ENCODE measurements at regions not wholly inside any gene's neighbourhood (a gene's known extent, or its start where the extent isn't known, plus 50 kb on each side); places are given as distances from the start of the nearest gene placed in this dataset.

DNA sequence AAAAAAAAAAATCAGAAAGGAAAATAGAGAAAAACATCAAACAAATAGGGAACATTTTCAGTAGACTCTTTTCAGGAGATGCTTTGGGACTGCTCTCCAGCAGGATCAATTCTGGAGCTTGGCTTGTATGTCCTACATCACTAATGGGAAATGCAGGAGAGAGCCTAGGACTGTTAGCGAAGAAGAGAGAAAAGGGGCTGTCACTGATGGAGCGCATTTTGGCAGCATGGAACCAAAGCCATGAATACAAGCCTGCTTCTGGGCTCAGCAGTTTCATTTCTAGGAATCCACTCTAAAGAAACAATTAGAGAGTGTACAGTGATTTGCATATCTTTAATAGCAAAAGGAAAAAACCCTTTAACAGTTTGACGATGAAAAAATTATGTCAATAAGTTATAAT, 203.9 kb downstream of the NUFIP1 start:
- no peaks in the 10 kb centered on the region for H3K27me3 ChIP-seq (ENCODE audit: control insufficient read depth, insufficient read depth, low read length)
- ATAC-seq (no peak), DNase-seq (no peak)
- no peaks in the 10 kb centered on the region for H3K9me3 ChIP-seq (ENCODE audit: control insufficient read depth, insufficient read depth, low read length)
- no peak overlapping the region for H3K27ac ChIP-seq (ENCODE audit: low read length)
- H3K4me3 Mint-ChIP-seq: no peak overlapping the region
- H3K4me1 ChIP-seq (ENCODE audit: control insufficient read depth, insufficient read depth, low read length): no peaks in the 10 kb centered on the region
- intact Hi-C loops (cut with micrococcal nuclease): no loop called here
- 100% methylated on average over 2 of the region's 3 CpGs for WGBS (ENCODE audit: insufficient coverage)
- H3K4me1 Mint-ChIP-seq: no peaks in the 10 kb centered on the region
- H3K4me3 ChIP-seq (ENCODE audit: low read length): no peak overlapping the region
- no peak overlapping the region for H3K27ac Mint-ChIP-seq
- TF ChIP-seq, protein P1, sequence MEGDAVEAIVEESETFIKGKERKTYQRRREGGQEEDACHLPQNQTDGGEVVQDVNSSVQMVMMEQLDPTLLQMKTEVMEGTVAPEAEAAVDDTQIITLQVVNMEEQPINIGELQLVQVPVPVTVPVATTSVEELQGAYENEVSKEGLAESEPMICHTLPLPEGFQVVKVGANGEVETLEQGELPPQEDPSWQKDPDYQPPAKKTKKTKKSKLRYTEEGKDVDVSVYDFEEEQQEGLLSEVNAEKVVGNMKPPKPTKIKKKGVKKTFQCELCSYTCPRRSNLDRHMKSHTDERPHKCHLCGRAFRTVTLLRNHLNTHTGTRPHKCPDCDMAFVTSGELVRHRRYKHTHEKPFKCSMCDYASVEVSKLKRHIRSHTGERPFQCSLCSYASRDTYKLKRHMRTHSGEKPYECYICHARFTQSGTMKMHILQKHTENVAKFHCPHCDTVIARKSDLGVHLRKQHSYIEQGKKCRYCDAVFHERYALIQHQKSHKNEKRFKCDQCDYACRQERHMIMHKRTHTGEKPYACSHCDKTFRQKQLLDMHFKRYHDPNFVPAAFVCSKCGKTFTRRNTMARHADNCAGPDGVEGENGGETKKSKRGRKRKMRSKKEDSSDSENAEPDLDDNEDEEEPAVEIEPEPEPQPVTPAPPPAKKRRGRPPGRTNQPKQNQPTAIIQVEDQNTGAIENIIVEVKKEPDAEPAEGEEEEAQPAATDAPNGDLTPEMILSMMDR (IDR thresholded peaks at IDR 0.05): no peak
- H3K9me3 Mint-ChIP-seq: no peaks in the 10 kb centered on the region
- no peaks in the 10 kb centered on the region for H3K36me3 Mint-ChIP-seq
- no peaks in the 10 kb centered on the region for H3K36me3 ChIP-seq (ENCODE audit: control insufficient read depth, insufficient read depth, low read length)
- H3K27me3 Mint-ChIP-seq (ENCODE audit: low read depth in 2 of 2): peaks cover 0 to 2% of the 10 kb centered on the region in 2 donors

DNA sequence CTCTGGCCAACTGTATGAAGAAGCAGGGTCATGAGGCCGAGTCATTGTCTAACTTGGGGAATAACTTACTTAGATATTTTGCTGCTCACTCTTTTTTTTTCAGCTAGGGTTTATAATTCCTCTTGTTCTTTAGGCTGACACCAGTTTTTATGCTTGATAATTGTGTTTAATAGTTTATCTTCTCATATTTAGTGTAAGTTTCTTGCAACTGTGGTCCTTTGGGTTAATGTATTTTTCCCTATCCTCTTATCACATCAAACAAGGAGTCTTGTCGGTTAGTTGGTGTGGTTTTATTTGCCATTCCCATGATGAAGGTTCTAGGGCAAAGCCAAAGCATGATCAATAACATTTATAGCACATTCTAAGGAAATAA, 204.6 kb downstream of the NUFIP1 start:
- no peak overlapping the region for H3K4me3 Mint-ChIP-seq
- no peak overlapping the region for H3K27ac ChIP-seq (ENCODE audit: low read length)
- peaks cover 0 to 2% of the 10 kb centered on the region in 2 donors for H3K27me3 Mint-ChIP-seq (ENCODE audit: low read depth in 2 of 2)
- H3K9me3 ChIP-seq (ENCODE audit: control insufficient read depth, insufficient read depth, low read length): no peaks in the 10 kb centered on the region
- H3K4me3 ChIP-seq (ENCODE audit: low read length): no peak overlapping the region
- DNase-seq: no peak
- H3K4me1 ChIP-seq (ENCODE audit: control insufficient read depth, insufficient read depth, low read length): no peaks in the 10 kb centered on the region
- H3K36me3 Mint-ChIP-seq: no peaks in the 10 kb centered on the region
- ATAC-seq: no peak
- no peaks in the 10 kb centered on the region for H3K36me3 ChIP-seq (ENCODE audit: control insufficient read depth, insufficient read depth, low read length)
- no peaks in the 10 kb centered on the region for H3K4me1 Mint-ChIP-seq
- no peaks in the 10 kb centered on the region for H3K9me3 Mint-ChIP-seq
- TF ChIP-seq, protein P1 (IDR thresholded peaks at IDR 0.05): no peak
- H3K27me3 ChIP-seq (ENCODE audit: control insufficient read depth, insufficient read depth, low read length): no peaks in the 10 kb centered on the region
- H3K27ac Mint-ChIP-seq: no peak overlapping the region
- WGBS (ENCODE audit: insufficient coverage): 93% methylated on average over 2 of the region's 2 CpGs
- intact Hi-C loops (cut with micrococcal nuclease): no loop called here

DNA sequence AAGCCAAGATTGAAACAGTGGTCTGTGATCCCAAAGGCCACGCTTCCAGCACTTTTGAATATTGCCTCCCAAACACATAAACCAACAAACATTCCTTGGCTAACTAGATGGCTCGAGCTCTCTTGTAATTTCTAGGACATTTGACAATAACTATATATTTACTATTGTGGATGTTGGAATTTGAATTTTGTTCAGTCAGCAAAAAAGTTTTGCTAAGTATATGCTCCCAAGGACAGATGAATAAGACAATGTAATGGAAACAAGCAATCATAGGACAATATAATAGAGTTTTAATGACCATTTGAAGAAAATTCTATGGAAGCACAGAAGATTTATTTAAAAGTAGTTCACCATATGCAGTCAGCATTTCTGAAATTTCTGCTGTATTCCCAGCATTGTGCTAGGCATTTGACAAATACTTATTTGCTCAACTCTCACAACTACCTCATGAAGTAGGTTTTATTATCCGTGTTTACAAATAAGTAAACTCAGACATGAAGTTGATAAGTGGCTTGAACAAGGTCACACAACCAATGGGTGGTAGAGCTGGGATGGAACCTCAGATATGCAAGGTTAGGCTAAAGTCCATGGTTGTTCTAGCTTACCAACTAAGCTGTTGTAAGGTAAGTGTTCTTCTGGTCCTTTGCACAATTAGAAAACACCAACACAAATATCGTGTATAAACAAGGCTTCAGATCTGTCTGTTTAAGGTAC, 205.1 kb downstream of the NUFIP1 start:
- 89% methylated on average over 3 of the region's 4 CpGs for WGBS (ENCODE audit: insufficient coverage)
- Mint-ChIP-seq H3K9me3 (no peaks in the 10 kb centered on the region), H3K27me3 (ENCODE audit: low read depth in 2 of 2) (peaks cover 0 to 2% of the 10 kb centered on the region in 2 donors), H3K4me3 (no peak overlapping the region), H3K4me1 (no peaks in the 10 kb centered on the region), H3K27ac (no peak overlapping the region), H3K36me3 (no peaks in the 10 kb centered on the region)
- Histone ChIP-seq H3K36me3 (ENCODE audit: control insufficient read depth, insufficient read depth, low read length) (no peaks in the 10 kb centered on the region), H3K27ac (ENCODE audit: low read length) (no peak overlapping the region), H3K27me3 (ENCODE audit: control insufficient read depth, insufficient read depth, low read length) (no peaks in the 10 kb centered on the region), H3K9me3 (ENCODE audit: control insufficient read depth, insufficient read depth, low read length) (no peaks in the 10 kb centered on the region), H3K4me3 (ENCODE audit: low read length) (no peak overlapping the region), H3K4me1 (ENCODE audit: control insufficient read depth, insufficient read depth, low read length) (no peaks in the 10 kb centered on the region)
- intact Hi-C loops (cut with micrococcal nuclease): no loop called here
- ATAC-seq (no peak), DNase-seq (no peak)
- TF ChIP-seq, protein P1 (IDR thresholded peaks at IDR 0.05): no peak
